Loucy (cell line): ENCODE measurements at regions not wholly inside any gene's neighbourhood (a gene's known extent, or its start where the extent isn't known, plus 50 kb on each side); places are given as distances from the start of the nearest gene placed in this dataset.
"Not testable (repeated sequence)": the region's sequence is repeated elsewhere in the genome, so short reads cannot be mapped to it uniquely, and the experiment has no call there.

Source experiments
- CTCF ChIP-seq: fragments of 200-600 bp; sonication (generic); conservative IDR thresholded peaks from 2 replicates; pipeline ENCODE4 v1.5.1; 2014; ENCODE audit warnings: mild to moderate bottlenecking, antibody characterized with exemption, low read length
- EZH2phosphoT487 ChIP-seq: fragments of 200-600 bp; IDR thresholded peaks from 2 replicates; pipeline ENCODE4 v1.6.1; 2018; ENCODE audit warnings: antibody characterized with exemption, mild to moderate bottlenecking, moderate library complexity, borderline replicate concordance

DNA sequence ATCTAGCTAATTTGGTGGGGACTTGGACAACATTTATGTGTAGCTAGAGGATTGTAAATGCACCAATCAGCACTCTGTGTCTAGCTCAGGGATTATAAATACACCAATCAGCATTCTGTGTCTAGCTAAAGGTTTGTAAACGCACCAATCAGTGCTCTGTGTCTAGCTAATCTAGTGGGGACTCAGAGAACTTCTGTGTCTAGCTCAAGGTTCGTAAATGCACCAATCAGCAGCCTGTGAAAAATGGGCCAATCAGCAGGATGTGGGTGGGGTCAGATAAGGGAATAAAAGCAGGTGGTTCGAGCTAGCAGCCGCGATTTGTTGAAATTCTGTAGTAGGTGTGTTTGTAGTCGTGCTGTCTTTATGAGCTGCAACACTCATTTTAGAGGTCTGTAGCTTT, 154.8 kb upstream of the RREB1 start:
- TF ChIP-seq CTCF, EZH2phosphoT487: not testable (repeated sequence)
